ENCODE measurements at regions not wholly inside any gene's neighbourhood (a gene's known extent, or its start where the extent isn't known, plus 50 kb on each side); places are given as distances from the start of the nearest gene placed in this dataset.

- DNase-seq (ENCODE audit: low spot score) (no peak), ATAC-seq (peak; percentile 33; the same call in 2 of the 3 replicates)
- Mint-ChIP-seq H3K4me3 (no peak overlapping the region), H3K27ac (no peak overlapping the region), H3K4me1 (peaks cover 15% of the 10 kb centered on the region; the same call in 2 of the 3 replicates), H3K27me3 (ENCODE audit: insufficient read depth, low read depth, poor library complexity) (no peaks in the 10 kb centered on the region), H3K36me3 (ENCODE audit: low read depth) (no peaks in the 10 kb centered on the region), H3K9me3 (no peaks in the 10 kb centered on the region)
- H3K9me2 ChIP-seq (ENCODE audit: insufficient read depth), result peaks cover 6% of the 10 kb centered on the region; the same call in 1 of the 2 replicates
- no peaks in the 10 kb centered on the region for H3K27me3 ChIP-seq (ENCODE audit: insufficient read depth)
- no peaks in the 10 kb centered on the region for H3K79me2 ChIP-seq (replicated peaks; ENCODE audit: insufficient read depth)
- peak overlapping the region; percentile 74; the same call in 1 of the 2 replicates for H2AFZ ChIP-seq
- H4K20me1 ChIP-seq (replicated peaks; ENCODE audit: insufficient read depth), result no peaks in the 10 kb centered on the region
- TF ChIP-seq NANOG (IDR thresholded peaks at IDR 0.05; ENCODE audit: borderline replicate concordance) (no peak), ETS1 (IDR thresholded peaks at IDR 0.05) (no peak), CREB1 (CRISPR knock-in tag; IDR thresholded peaks at IDR 0.05; ENCODE audit: low read depth) (no peak), REST (IDR thresholded peaks at IDR 0.05; ENCODE audit: unreplicated experiment) (no peak), EZH2phosphoT487 (IDR thresholded peaks at IDR 0.05; ENCODE audit: unreplicated experiment) (no peak), STAT1 (IDR thresholded peaks at IDR 0.05; ENCODE audit: unreplicated experiment) (no peak), POLR2AphosphoS5 (IDR thresholded peaks at IDR 0.05; ENCODE audit: low read depth) (no peak), ZNF331 (CRISPR knock-in tag; IDR thresholded peaks at IDR 0.05; ENCODE audit: low read depth) (no peak), ZNF114 (CRISPR knock-in tag; IDR thresholded peaks at IDR 0.05) (no peak), EZH2 (IDR thresholded peaks at IDR 0.05; ENCODE audit: low read depth, unreplicated experiment) (no peak), JUNB (IDR thresholded peaks at IDR 0.05; ENCODE audit: unreplicated experiment) (no peak)
- H3K4me3 ChIP-seq, result no peak overlapping the region
- H3K4me2 ChIP-seq, result no peak overlapping the region
- H3F3A ChIP-seq (replicated peaks; ENCODE audit: low read depth), result 0 out of 2 replicates have a peak, but pooled peaks cover 4% of the 10 kb centered on the region
- peaks cover 3% of the 10 kb centered on the region; the same call in 1 of the 2 replicates for H3K4me1 ChIP-seq (ENCODE audit: insufficient read depth)
- H3K27ac ChIP-seq (ENCODE audit: low read depth), result no peak overlapping the region
- H3K36me3 ChIP-seq (ENCODE audit: insufficient read depth), result no peaks in the 10 kb centered on the region
Observed at GRCh38 chr1:62384276-62385005, 52.4 kb upstream of the USP1 start.
